NB4 (cell line): ENCODE measurements at regions not wholly inside any gene's neighbourhood (a gene's known extent, or its start where the extent isn't known, plus 50 kb on each side); places are given as distances from the start of the nearest gene placed in this dataset.

Experiments
- DNase-seq: peaks from one replicate; pipeline ENCODE4 v3.0.0; 2010; ENCODE audit warnings: low read depth
- H3K4me3 ChIP-seq: one replicate; pipeline ENCODE4 v1.5.1; 2011; ENCODE audit warnings: mild to moderate bottlenecking, low read depth, low read length, moderate library complexity
- CTCF ChIP-seq: IDR thresholded peaks from one replicate; pipeline ENCODE4 v1.5.1; 2012; ENCODE audit warnings: low read depth, low read length
- MAX ChIP-seq: IDR thresholded peaks from 2 replicates; pipeline ENCODE4 v1.6.1; 2011; ENCODE audit warnings: low read depth, low read length
- MYC ChIP-seq: IDR thresholded peaks from 2 replicates; pipeline ENCODE4 v1.6.1; 2011; ENCODE audit warnings: low read depth, low read length
- POLR2A ChIP-seq: IDR thresholded peaks from 2 replicates; pipeline ENCODE4 v1.6.1; 2011; ENCODE audit warnings: mild to moderate bottlenecking; ENCODE audit not compliant: insufficient read length; ENCODE audit errors: extremely low read depth

- TF ChIP-seq MAX (no peak), POLR2A (no peak), CTCF (no peak), MYC (no peak)
- DNase-seq = no peak
- no peak overlapping the region for H3K4me3 ChIP-seq
These were observed 108.7 kb upstream of the LY86 start for GRCh38 chr6:6479785-6480184.

- H3K4me3 ChIP-seq = no peak overlapping the region
- DNase-seq = no peak
- no peak for TF ChIP-seq POLR2A
- no peak for TF ChIP-seq CTCF
- TF ChIP-seq MYC = no peak
- no peak for TF ChIP-seq MAX
These were observed 106.3 kb upstream of the LY86 start for GRCh38 chr6:6482256-6482655.

- no peak for DNase-seq
- TF ChIP-seq CTCF (no peak), POLR2A (no peak), MYC (no peak), MAX (no peak)
- H3K4me3 ChIP-seq = no peak overlapping the region
These were observed 105.4 kb upstream of the LY86 start for GRCh38 chr6:6483168-6483567.

GRCh38 chr6:6483733-6484132 is 104.8 kb upstream of the LY86 start:
- TF ChIP-seq MAX (no peak), CTCF (no peak), POLR2A (no peak), MYC (no peak)
- DNase-seq = no peak
- H3K4me3 ChIP-seq = no peak overlapping the region

GRCh38 chr6:6484681-6485080 is 103.8 kb upstream of the LY86 start:
- no peak for DNase-seq
- TF ChIP-seq MAX (no peak), POLR2A (no peak), CTCF (no peak), MYC (no peak)
- no peak overlapping the region for H3K4me3 ChIP-seq

- no peak for TF ChIP-seq CTCF
- no peak for TF ChIP-seq MAX
- no peak for TF ChIP-seq MYC
- no peak for TF ChIP-seq POLR2A
- no peak overlapping the region for H3K4me3 ChIP-seq
- DNase-seq = no peak
These were observed 101.9 kb upstream of the LY86 start for GRCh38 chr6:6486595-6486994.
